ENCODE measurements at regions not wholly inside any gene's neighbourhood (a gene's known extent, or its start where the extent isn't known, plus 50 kb on each side); places are given as distances from the start of the nearest gene placed in this dataset.
"Not testable (repeated sequence)": the region's sequence is repeated elsewhere in the genome, so short reads cannot be mapped to it uniquely, and the experiment has no call there.

DNA sequence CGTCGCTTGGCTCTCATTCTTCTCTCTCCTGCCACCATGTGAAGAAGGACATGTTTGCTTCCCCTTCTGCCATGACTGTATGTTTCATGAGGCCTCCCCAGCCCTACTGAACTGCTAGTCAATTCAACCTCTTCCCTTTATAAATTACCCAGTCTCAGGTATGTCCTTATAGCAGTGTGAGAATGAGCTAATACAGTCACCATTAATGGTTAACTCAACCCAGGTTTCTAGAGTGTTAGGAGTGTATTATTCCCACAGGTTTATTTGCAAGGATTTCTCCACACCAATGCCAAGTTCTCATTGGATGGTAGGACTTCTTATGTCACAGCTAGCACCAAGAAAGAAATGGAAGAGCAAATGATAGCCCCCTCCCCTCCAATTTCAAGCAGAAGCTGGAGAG lies 71.9 kb downstream of the DYNAP start:
- no peak for DNase-seq (ENCODE audit: low read depth, low spot score)

DNA sequence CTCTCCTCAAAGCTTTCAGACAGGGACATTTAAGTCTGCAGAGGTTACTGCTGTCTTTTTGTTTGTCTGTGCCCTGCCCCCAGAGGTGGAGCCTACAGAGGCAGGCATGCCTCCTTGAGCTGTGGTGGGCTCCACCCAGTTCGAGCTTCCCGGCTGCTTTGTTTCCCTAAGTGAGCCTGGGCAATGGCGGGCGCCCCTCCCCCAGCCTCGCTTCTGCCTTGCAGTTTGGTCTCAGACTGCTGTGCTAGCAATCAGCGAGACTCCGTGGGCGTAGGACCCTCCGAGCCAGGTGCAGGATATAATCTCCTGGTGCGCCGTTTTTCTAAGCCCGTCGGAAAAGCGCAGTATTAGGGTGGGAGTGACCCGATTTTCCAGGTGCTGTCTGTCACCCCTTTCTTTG lies 78.7 kb downstream of the DYNAP start:
- not testable (repeated sequence) for DNase-seq (ENCODE audit: low read depth, low spot score)

DNA sequence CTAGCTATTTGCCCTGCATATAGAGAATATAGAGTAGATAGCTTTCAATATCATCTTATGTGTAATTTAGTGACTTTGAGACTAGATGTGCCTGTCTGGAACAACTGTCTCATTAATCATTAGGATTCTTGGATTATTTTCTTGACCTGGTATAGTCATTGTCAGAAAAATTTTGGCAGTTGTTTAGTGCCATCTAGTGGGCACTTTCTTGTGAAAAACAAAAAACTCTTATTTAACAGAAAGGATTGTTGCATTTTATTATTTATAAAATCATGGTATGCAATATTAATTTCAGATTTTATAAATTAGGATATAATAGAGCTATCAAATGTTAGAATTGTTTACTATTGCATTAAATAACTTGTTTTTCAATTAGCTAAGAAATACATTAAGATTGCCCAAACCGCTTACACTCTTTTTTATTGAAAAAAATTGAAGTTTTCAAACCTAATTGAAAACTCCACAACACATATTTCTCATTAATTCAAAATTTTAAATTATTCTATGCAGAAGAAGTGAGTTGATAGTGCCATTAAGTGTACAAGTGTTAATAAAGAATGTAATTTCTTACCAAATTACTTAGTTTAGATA lies 80.3 kb downstream of the DYNAP start:
- no peak for DNase-seq (ENCODE audit: low read depth, low spot score)

- no peak for DNase-seq (ENCODE audit: low read depth, low spot score)
These were observed 81.1 kb downstream of the DYNAP start for GRCh38 chr18:54672109-54672508.

- DNase-seq (ENCODE audit: low read depth, low spot score): peak; percentile 32
These were observed 81.9 kb downstream of the DYNAP start for GRCh38 chr18:54672846-54673475.

DNA sequence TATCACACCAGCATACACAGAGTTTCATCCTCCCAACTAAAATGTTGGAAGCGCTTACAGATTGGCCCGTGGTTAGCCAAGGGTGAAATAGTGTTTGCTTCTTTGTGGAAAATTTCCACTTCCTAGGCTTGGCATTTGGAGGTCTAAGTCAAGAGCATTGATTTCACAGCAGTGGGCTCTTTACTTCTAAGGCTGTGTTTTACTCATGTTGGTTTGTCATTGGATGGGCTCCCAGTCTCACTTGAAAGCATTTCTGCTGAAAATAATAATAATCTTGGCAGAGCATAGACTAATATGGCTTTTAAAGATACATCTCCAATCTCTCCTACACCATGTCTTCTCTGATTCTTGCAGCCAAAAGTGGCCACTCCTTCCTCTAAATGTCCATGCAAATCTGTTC lies 82.9 kb downstream of the DYNAP start:
- no peak for DNase-seq (ENCODE audit: low read depth, low spot score)

DNA sequence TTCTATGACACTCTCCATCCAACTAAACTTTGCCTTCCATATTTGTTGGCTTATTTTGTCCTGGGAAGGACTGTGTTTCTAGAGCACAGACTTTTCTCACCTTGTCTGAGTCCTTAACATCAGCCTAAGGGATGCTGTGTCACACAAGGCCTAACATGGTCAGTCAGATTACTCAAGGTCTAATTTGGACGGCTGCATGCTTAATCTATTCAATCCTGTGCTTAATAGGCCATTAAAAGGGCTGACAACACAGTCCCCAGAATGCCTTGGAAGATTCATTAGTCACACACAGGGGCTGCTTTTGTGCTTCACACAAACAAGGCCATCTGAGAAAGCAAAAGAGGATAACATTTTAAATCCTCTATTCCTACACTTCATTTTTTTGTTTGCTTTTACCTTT lies 84.0 kb downstream of the DYNAP start:
- no peak for DNase-seq (ENCODE audit: low read depth, low spot score)

GRCh38 chr18:54679318-54680149 lies 88.5 kb downstream of the DYNAP start:
- DNase-seq (ENCODE audit: low read depth, low spot score): peak; percentile 18

- DNase-seq (ENCODE audit: low read depth, low spot score): peak; percentile 14
These were observed 93.7 kb downstream of the DYNAP start for GRCh38 chr18:54684784-54685183.

DNA sequence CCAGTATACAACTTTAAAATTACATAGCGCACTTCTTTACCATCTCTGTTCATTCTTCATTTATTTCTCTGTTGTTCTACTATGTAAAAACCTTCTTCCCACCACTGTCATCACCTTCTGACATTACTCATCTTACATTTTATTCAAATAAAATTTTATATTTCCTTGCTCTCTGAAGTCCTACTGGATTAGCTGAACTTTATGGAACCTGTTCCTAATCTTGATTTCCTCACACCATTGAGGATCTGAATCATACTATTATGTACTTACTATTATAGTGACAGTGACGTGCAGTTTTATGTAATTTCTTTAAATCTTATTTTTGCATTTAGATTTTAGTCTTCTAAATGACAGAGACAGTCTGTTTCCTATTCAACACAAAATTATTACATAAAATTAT lies 98.3 kb downstream of the DYNAP start:
- DNase-seq (ENCODE audit: low read depth, low spot score): no peak

- no peak for DNase-seq (ENCODE audit: low read depth, low spot score)
These were observed 99.2 kb downstream of the DYNAP start for GRCh38 chr18:54690198-54690597.

DNA sequence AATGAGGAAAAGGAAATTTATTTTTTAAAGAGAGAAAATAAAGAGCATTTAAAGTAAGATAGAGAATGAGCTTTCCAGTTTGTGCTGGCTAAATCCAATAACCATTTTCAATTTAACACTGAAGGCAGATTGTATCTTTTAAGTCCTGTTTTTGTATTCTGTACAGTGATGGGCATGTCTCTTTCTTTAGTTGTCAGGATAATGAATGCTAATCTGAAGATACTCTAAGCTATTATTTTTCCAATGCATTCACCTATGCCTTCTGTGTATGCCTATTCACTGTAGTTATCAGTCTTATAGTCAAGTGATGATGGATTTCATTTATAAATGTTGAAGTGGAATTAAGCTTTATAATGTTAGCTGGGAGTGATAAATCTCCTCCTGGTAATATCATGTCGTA lies 101.4 kb downstream of the DYNAP start:
- DNase-seq (ENCODE audit: low read depth, low spot score): no peak

DNA sequence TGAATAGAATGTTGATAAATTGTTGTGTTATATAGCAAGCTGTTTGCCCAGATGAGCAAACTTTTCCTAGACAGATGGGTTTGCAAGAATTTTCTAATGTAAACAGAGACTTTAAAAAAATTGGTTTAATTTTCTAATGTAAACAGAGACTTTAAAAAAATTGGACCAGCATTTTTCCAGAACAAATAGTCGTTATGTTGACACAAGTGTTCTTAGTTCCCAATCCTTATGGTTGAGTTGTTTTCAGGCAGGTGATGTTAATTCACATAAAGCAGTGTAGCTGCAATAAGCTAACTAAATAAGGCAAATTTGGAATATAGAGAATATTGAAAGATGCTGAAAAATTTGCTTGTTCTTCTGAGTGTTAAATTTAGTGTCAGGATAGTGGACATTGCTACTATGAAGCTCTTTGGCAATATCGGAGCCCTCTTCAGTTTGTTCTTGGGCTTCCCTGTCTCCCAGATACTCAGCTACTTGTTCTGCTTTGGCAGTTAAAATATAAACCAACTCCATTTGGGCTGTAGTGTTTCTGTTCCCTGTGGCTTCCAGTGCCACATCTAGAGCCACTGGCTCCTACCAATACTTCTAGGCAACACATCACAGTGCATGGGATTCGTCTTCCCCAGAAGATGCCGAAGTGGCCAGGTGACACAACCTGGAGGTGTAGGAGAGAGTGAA lies 105.7 kb downstream of the DYNAP start:
- DNase-seq (ENCODE audit: low read depth, low spot score): no peak

DNA sequence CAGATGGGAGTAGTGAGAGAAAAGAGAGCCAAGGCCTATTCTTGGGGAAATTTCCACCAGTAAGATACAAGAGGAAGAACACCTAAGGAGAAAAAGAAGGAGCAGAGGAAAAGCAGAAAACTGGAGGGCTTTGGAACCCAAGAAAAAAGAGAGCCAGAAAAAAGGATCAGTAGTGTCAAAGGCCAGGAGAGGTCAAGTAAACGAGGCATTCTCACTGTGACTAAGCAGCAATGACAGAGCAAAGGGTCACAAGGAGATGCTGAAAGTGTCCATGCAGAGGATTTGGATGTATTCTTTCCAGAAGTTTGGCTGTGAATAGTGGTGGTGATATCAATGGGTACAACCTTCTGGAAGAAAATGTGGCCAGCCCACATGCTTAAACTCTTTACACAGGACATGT lies 109.5 kb downstream of the DYNAP start:
- DNase-seq (ENCODE audit: low read depth, low spot score): no peak

DNA sequence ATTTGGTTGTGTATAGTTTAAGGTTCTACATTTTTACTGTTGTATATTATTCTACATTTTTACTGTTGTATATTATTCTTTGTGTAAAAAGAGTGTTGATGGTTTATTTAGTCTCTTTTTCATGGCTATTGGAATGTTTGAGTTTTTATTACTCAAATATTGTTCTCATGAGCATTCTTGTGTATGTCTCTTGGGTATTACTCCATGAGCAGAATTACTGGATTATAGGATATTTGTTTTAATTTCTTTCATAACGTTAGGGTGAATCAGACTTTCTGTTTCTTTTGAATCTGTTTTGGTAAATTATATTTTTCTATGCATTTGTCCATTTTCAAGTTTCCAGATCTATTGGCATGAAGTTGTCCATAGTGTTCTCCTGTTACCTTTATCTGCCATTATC lies 111.6 kb downstream of the DYNAP start:
- no peak for DNase-seq (ENCODE audit: low read depth, low spot score)

- DNase-seq (ENCODE audit: low read depth, low spot score): no peak
These were observed 118.0 kb upstream of the RAB27B start for GRCh38 chr18:54710074-54710899.

DNA sequence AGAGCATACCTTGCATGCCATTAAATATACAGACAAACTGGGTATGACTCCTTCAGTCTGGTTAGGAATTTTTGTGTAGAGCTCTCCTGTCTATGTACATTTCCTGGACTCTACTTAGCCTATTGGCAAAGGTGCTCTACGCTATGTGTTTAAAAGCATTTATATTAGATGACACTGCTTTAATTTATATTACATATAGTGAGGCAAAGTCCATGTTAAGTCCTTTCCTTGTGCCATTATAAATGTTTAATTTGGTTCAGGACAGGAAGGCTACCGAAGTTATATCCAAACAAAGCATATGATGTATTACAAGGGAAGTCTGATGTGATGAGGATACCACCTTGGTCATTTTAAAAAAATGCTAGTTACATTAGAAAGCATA lies 117.4 kb upstream of the RAB27B start:
- DNase-seq (ENCODE audit: low read depth, low spot score): no peak

- no peak for DNase-seq (ENCODE audit: low read depth, low spot score)
These were observed 116.0 kb upstream of the RAB27B start for GRCh38 chr18:54712306-54712705.

- no peak for DNase-seq (ENCODE audit: low read depth, low spot score)
These were observed 115.5 kb upstream of the RAB27B start for GRCh38 chr18:54712758-54713157.

GRCh38 chr18:54713386-54713785 lies 114.9 kb upstream of the RAB27B start:
- DNase-seq (ENCODE audit: low read depth, low spot score): no peak

DNA sequence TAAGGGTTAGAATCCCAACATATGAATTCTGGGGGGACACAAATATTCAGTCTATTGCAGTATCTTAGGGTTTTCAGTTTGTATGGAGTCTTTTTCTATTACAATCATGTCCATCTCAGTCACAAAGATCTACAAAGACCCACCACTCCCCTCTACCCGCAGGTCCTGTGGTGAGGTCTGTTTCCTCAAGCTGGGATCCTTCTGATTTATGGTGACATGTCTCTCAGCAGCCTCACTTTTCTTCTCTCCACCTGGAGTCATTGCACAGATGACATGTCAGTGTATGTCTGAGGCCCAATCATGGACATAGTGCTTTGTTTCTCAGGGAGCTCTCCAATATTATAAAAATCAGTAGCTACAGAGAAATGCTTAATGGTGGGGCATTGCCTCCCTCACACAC lies 113.4 kb upstream of the RAB27B start:
- no peak for DNase-seq (ENCODE audit: low read depth, low spot score)

DNA sequence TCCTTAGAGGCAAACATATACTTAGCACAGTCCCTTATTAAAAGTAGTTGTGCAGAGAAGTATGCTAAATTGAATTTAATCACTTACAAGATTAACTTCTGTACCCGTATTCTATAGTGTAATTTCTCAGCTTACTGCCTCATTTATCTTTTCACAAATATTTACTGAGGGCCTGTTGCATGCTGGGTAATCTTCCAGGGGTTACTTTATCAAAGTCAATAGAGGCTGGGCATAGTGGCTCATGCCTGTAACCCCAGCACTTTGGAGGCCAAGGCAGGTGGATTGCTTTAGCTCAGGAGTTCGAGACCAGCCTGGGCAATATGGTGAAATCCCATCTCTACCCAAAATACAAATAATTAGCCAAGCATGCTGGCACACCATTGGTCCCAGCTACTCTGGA lies 111.7 kb upstream of the RAB27B start:
- no peak for DNase-seq (ENCODE audit: low read depth, low spot score)
